Adrenal gland (tissue), 9 donors: ENCODE measurements at regions not wholly inside any gene's neighbourhood (a gene's known extent, or its start where the extent isn't known, plus 50 kb on each side); places are given as distances from the start of the nearest gene placed in this dataset.
A peak's percentile ranks its signal among the peaks of the same experiment; 100 is the strongest.

Experiments
- DNase-seq, 7 donors: peaks; one replicate each; pipeline ENCODE4 v3.0.0-alpha.2; 2019 to 2020
- H3K27ac ChIP-seq, 5 donors: fragments of 200-600 bp; sonication (generic) in 4 of 5; 1 replicate in 3 of 5; 2 replicates in 2 of 5; pipeline versions ENCODE4 v1.5.1 to v1.8.0; 2016 to 2020; ENCODE audit warnings: mild to moderate bottlenecking in 1 of 5
- H3K27me3 ChIP-seq: fragments of 200-600 bp; 2 replicates; pipeline ENCODE4 v1.8.0; 2021
- H3K36me3 ChIP-seq, 2 donors: fragments of 200-600 bp; replicated peaks in 1 of 2; 1 replicate in 1 of 2; 2 replicates in 1 of 2; pipeline versions ENCODE4 v1.5.1 to v1.8.0; 2018 to 2022
- H3K4me1 ChIP-seq, 2 donors: fragments of 200-600 bp; replicated peaks in 1 of 2; 1 replicate in 1 of 2; 2 replicates in 1 of 2; pipeline versions ENCODE4 v1.5.1 to v1.8.0; 2018 to 2021
- H3K4me3 ChIP-seq, 4 donors: fragments of 200-600 bp; sonication (generic) in 3 of 4; one replicate each; pipeline ENCODE4 v1.5.1; 2016 to 2018
- H3K9me3 ChIP-seq, 3 donors: fragments of 200-600 bp; sonication (generic) in 1 of 3; replicated peaks in 1 of 3; 1 replicate in 2 of 3; 2 replicates in 1 of 3; pipeline versions ENCODE4 v1.5.1 to v1.8.0; 2016 to 2021
- CTCF ChIP-seq, 6 experiments: fragments of 450-650 bp in 4 of 6; fragments of 200-600 bp in 2 of 6; sonication (generic) in 1 of 6; IDR thresholded peaks; 1 replicate in 5 of 6; 2 replicates in 1 of 6; pipeline versions ENCODE4 v1.5.1 to v1.8.0; 2016 to 2021; ENCODE audit warnings: antibody characterized with exemption in 6 of 6, mild to moderate bottlenecking in 2 of 6, moderate library complexity in 1 of 6
- POLR2A ChIP-seq, 2 donors: fragments of 450-650 bp; IDR thresholded peaks; one replicate each; pipeline ENCODE4 v1.6.1; 2017; ENCODE audit warnings: antibody characterized with exemption in 2 of 2, mild to moderate bottlenecking in 2 of 2, moderate library complexity in 1 of 2
- WGBS, 4 donors: extraction: QIAGEN DNeasy Blood & Tissue Kit in 2 of 4; methylation state at CpG; one replicate each; pipeline versions ENCODE4 v1.1.5 to v1.1.7; 2013 to 2017; 5-methylcytosine and 5-hydroxymethylcytosine counted together
- intact Hi-C, 2 donors: fragments of 100-400 bp; cut with DNase I; formaldehyde crosslinking; loops; one replicate each; pipeline versions ENCODE4 v1.14.1 to v1.15.0; 2022 to 2023
- donor health status: healthy with polysubstance abuse.
- donor health status: Bipolar disorder and iron deficiency.
- donor health status: DM: yes; HTN: yes; CAD: no.
- donor health status: DM: no; HTN: no; CAD: no.
- donor health status: DM: no; HTN: no; CAD: no.

- WGBS, 4 donors: 64 to 77% (median 71%) methylated on average over 10 of the region's 10 CpGs
- Histone ChIP-seq H3K36me3 (no peaks in the 10 kb centered on the region), H3K4me1 (peaks cover 0 to 15% of the 10 kb centered on the region in 2 donors), H3K9me3 (no peaks in the 10 kb centered on the region), H3K27me3 (no peaks in the 10 kb centered on the region), H3K27ac (peak overlapping the region in 2 of 5 donors; percentile 42 to 47), H3K4me3 (no peak overlapping the region)
- peak in 3 of 7 donors; percentile 21 to 53 (median 21) for DNase-seq
- intact Hi-C loops: loop anchor here in 1 of 2 donors (5.0 kb wide), 1 partner anchor 50 kb away; no protein-coding TSS in a partner anchor
- TF ChIP-seq CTCF (IDR thresholded peaks at IDR 0.05) (no peak), POLR2A (IDR thresholded peaks at IDR 0.05) (no peak)
These were observed 111.0 kb upstream of the TRPM1 start for GRCh38 chr15:31212326-31213080.

DNA sequence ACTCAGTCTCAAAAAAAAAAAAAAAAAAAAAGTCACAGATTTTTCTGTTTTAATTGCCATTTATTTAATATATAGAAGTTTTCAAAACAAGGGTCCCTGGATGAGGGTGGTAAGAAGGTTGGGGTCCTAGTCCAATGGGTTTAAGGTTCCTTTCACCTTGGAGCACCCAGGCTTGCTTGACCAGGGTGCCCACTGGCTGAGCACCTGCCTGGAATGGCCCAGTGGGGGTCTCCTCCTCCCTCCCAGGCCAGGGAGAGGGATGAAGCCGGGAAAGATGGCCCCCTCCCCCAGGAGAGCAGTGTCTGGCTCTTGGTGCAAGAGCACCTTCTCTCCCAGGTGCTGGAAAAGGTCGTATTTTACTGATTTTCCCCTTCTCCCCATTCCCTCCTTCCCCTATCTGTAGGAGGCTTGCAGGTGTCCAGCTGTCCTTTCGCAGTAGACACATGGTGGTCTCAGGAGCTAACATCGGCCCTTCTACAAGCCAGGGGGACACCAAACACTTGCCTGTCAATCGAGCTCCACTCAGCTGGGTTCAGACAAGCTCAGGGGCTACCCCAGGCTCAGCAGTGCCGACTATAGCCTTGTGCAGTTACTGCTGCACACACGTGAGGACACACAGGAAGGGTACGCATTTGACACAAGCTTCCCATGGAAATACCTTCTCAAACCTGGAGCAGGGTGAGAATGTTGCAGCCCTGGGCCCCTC, 112.3 kb upstream of the KLF13 start:
- Histone ChIP-seq H3K27me3 (no peaks in the 10 kb centered on the region), H3K4me1 (peaks cover 0 to 15% of the 10 kb centered on the region in 2 donors), H3K27ac (peak overlapping the region in 2 of 5 donors; percentile 86 to 90), H3K4me3 (no peak overlapping the region), H3K9me3 (no peaks in the 10 kb centered on the region), H3K36me3 (no peaks in the 10 kb centered on the region)
- TF ChIP-seq POLR2A (IDR thresholded peaks at IDR 0.05) (no peak), CTCF (IDR thresholded peaks at IDR 0.05) (no peak)
- intact Hi-C loops: loop anchor here in 1 of 2 donors (5.0 kb wide), 1 partner anchor 48 kb away; no protein-coding TSS in a partner anchor
- whole genome bisulfite sequencing, 4 donors: 76 to 80% (median 77%) methylated on average over 8 of the region's 8 CpGs
- peak in 1 of 7 donors; percentile 45 for DNase-seq

DNA sequence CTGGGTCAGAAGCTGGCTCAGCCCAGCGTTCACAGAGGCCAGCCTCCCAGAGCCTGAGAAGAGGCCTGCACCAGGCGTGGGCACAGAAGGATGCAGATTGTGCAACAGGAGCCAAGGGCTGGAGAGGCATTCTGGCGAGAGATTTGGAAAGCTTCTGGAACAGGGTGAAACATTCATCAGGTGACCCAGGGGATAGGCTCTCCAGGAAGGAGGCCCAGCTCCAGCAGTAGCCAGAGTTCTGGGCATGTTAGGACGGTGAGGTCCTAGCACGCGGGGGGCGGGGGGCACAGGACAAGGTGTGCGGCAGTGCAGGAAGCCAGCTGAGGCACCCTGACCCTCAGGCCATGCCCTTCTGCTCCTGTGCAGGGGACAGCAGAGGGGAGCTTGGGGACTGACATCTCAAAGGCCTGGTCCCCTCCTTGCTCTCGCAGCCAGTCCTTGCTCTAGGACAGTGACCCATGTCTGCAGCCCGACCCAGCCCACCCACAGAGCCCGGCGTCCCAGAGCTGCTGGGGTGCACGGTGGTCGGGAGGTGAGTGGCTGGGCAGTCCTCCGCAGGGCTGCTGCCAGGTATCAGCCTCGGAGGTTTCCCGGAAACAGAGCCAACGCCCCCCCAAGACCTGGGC, 111.7 kb upstream of the KLF13 start:
- intact Hi-C loops: loop anchor here in 1 of 2 donors (5.0 kb wide), 3 partner anchors 47 to 222 kb away; partner anchors contain the start of gene KLF13
- peak in 6 of 7 donors; percentile 47 to 70 (median 52) for DNase-seq
- Histone ChIP-seq H3K4me3 (peak overlapping the region in 1 of 4 donors; percentile 71), H3K27me3 (no peaks in the 10 kb centered on the region), H3K27ac (peak overlapping the region in 4 of 5 donors; percentile 66 to 90 (median 84)), H3K36me3 (no peaks in the 10 kb centered on the region), H3K9me3 (no peaks in the 10 kb centered on the region), H3K4me1 (peaks cover 0 to 15% of the 10 kb centered on the region in 2 donors)
- 27 to 46% (median 38%) methylated on average over 6 to 18 of the region's 18 CpGs for WGBS, 4 donors
- TF ChIP-seq CTCF (IDR thresholded peaks at IDR 0.05) (no peak), POLR2A (IDR thresholded peaks at IDR 0.05) (no peak)
